ENCODE measurements at regions not wholly inside any gene's neighbourhood (a gene's known extent, or its start where the extent isn't known, plus 50 kb on each side); places are given as distances from the start of the nearest gene placed in this dataset.

DNA sequence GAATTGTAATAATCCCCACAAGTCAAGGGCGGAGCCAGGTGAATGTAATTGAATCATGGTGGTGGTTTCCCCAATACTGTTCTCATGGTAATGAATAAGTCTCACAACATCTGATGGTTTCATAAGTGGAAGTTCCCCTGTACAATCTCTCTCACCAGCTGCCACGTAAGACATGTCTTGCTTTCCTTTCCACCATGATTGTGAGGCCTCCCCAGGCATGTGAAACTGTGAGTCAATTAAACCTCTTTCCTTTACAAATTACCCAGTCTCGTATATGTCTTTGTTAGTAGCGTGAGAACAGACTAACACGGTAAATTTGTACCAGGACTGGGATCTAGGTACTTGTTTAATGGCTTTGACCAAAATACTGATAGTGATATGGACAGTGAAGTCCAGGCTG, 744.3 kb upstream of the REG3G start:
- H3K4me3 ChIP-seq, result no peak overlapping the region
- H3K4me1 ChIP-seq (ENCODE audit: control insufficient read depth in 1 of 2, low read depth in 2 of 2), result no peaks in the 10 kb centered on the region
- H3K36me3 ChIP-seq, result no peaks in the 10 kb centered on the region
- DNase-seq (ENCODE audit: low spot score) (no peak), ATAC-seq (ENCODE audit: insufficient number of reproducible peaks, low FRiP score, low read depth) (no peak)
- H3K27me3 ChIP-seq (replicated peaks; ENCODE audit: insufficient read depth), result no peaks in the 10 kb centered on the region
- TF ChIP-seq CTCF (IDR thresholded peaks at IDR 0.05), result no peak
- no peak overlapping the region for H3K27ac ChIP-seq
- H3K9me3 ChIP-seq, result no peaks in the 10 kb centered on the region

- Histone ChIP-seq H3K4me1 (ENCODE audit: control insufficient read depth in 1 of 2, low read depth in 2 of 2) (no peaks in the 10 kb centered on the region), H3K27ac (no peak overlapping the region), H3K9me3 (no peaks in the 10 kb centered on the region), H3K4me3 (no peak overlapping the region), H3K36me3 (no peaks in the 10 kb centered on the region), H3K27me3 (replicated peaks; ENCODE audit: insufficient read depth) (no peaks in the 10 kb centered on the region)
- ATAC-seq (ENCODE audit: insufficient number of reproducible peaks, low FRiP score, low read depth), result no peak
- no peak for TF ChIP-seq CTCF (IDR thresholded peaks at IDR 0.05)
- DNase-seq (ENCODE audit: low spot score), result no peak
Observed at GRCh38 chr2:78290581-78291214, 734.8 kb upstream of the REG3G start.

- Histone ChIP-seq H3K4me3 (no peak overlapping the region), H3K27ac (no peak overlapping the region), H3K27me3 (replicated peaks; ENCODE audit: insufficient read depth) (no peaks in the 10 kb centered on the region), H3K4me1 (ENCODE audit: control insufficient read depth in 1 of 2, low read depth in 2 of 2) (no peaks in the 10 kb centered on the region), H3K9me3 (no peaks in the 10 kb centered on the region), H3K36me3 (no peaks in the 10 kb centered on the region)
- no peak for ATAC-seq (ENCODE audit: insufficient number of reproducible peaks, low FRiP score, low read depth)
- DNase-seq (ENCODE audit: low spot score), result no peak
- no peak for TF ChIP-seq CTCF (IDR thresholded peaks at IDR 0.05)
Observed at GRCh38 chr2:78293768-78294167, 731.7 kb upstream of the REG3G start.

- ATAC-seq (ENCODE audit: insufficient number of reproducible peaks, low FRiP score, low read depth) (no peak), DNase-seq (ENCODE audit: low spot score) (no peak)
- Histone ChIP-seq H3K4me3 (no peak overlapping the region), H3K27ac (no peak overlapping the region), H3K9me3 (no peaks in the 10 kb centered on the region), H3K4me1 (ENCODE audit: control insufficient read depth in 1 of 2, low read depth in 2 of 2) (no peaks in the 10 kb centered on the region), H3K27me3 (replicated peaks; ENCODE audit: insufficient read depth) (no peaks in the 10 kb centered on the region), H3K36me3 (no peaks in the 10 kb centered on the region)
- no peak for TF ChIP-seq CTCF (IDR thresholded peaks at IDR 0.05)
Observed at GRCh38 chr2:78301166-78301789, 724.2 kb upstream of the REG3G start.

DNA sequence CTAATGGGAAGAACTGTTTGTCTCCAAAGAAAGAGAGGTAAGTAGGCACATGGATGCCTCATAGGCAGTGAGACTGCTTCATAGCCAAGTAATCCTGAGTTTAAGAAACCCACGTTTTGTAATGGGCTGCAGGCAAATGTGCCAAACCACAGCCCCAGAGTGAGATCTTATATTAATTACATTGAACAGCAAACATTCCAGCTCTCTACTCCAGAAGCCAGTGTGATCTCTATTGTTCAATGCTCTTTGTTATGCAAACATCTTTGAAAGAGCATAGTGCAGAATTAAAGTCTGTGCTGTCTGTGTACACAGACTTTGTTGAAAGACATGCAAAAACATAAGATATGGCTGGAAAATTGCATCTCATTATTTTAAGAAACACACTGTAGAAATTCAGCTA, 720.8 kb upstream of the REG3G start:
- TF ChIP-seq CTCF (IDR thresholded peaks at IDR 0.05), result no peak
- H3K27ac ChIP-seq, result no peak overlapping the region
- H3K4me1 ChIP-seq (ENCODE audit: control insufficient read depth in 1 of 2, low read depth in 2 of 2), result no peaks in the 10 kb centered on the region
- DNase-seq (ENCODE audit: low spot score) (no peak), ATAC-seq (ENCODE audit: insufficient number of reproducible peaks, low FRiP score, low read depth) (no peak)
- no peak overlapping the region for H3K4me3 ChIP-seq
- H3K9me3 ChIP-seq, result no peaks in the 10 kb centered on the region
- no peaks in the 10 kb centered on the region for H3K36me3 ChIP-seq
- H3K27me3 ChIP-seq (replicated peaks; ENCODE audit: insufficient read depth), result no peaks in the 10 kb centered on the region
